Large intestine (tissue), 3 donors: ENCODE measurements at regions not wholly inside any gene's neighbourhood (a gene's known extent, or its start where the extent isn't known, plus 50 kb on each side); places are given as distances from the start of the nearest gene placed in this dataset.

ENCODE experiments used
- DNase-seq, 2 donors: peaks; one replicate each; pipeline versions ENCODE4 v3.0.0 to v3.0.0-alpha.2; 2013
- H3K27ac ChIP-seq: one replicate; pipeline ENCODE4 v1.5.1; 2013; ENCODE audit warnings: low read length
- H3K27me3 ChIP-seq: 2 replicates; pipeline ENCODE4 v1.6.1; 2013; ENCODE audit warnings: low read length; ENCODE audit not compliant: control insufficient read depth, insufficient read depth
- H3K36me3 ChIP-seq: 2 replicates; pipeline ENCODE4 v1.6.1; 2013; ENCODE audit warnings: low read length; ENCODE audit not compliant: control insufficient read depth, insufficient read depth
- H3K4me1 ChIP-seq: one replicate; pipeline ENCODE4 v1.6.1; 2013; ENCODE audit warnings: low read length; ENCODE audit not compliant: control insufficient read depth, insufficient read depth
- H3K4me3 ChIP-seq: one replicate; pipeline ENCODE4 v1.5.1; 2013; ENCODE audit warnings: low read length
- H3K9me3 ChIP-seq: one replicate; pipeline ENCODE4 v1.6.1; 2013; ENCODE audit warnings: mild to moderate bottlenecking, low read depth, low read length, moderate library complexity; ENCODE audit not compliant: control insufficient read depth
- WGBS: methylation state at CpG from one replicate; pipeline ENCODE4 v1.1.5; 2013; ENCODE audit warnings: low lambda C conversion rate; ENCODE audit not compliant: insufficient coverage; 5-methylcytosine and 5-hydroxymethylcytosine counted together

DNA sequence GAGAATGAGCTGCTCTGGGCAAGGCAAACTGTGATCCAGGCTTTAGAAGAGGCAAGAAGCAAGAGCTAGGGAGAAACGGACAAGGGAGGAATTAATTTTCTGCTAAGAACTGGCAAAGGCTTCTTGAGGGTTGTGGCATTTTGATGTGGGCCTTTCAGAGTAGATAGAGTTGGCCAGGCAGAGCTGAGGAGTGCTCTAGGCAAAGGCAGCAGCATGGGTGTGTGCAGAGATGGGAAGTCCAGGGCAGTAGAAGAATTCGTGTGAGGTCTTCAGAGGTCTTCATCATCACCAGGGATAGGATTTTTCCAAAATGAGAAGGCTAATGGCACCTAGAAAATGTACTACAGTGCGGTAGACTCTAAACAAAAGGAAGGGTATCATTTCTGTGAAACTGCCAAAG, 237.8 kb downstream of the LTN1 start:
- H3K27ac ChIP-seq, result peak overlapping the region; percentile 36
- no peaks in the 10 kb centered on the region for H3K9me3 ChIP-seq
- H3K4me1 ChIP-seq, result no peaks in the 10 kb centered on the region
- WGBS, result no CpG with 5 or more reads among the region's 3 CpGs
- H3K4me3 ChIP-seq, result no peak overlapping the region
- H3K36me3 ChIP-seq, result no peaks in the 10 kb centered on the region
- H3K27me3 ChIP-seq, result no peaks in the 10 kb centered on the region
- no peak for DNase-seq

- Histone ChIP-seq H3K27ac (no peak overlapping the region), H3K4me1 (no peaks in the 10 kb centered on the region), H3K9me3 (no peaks in the 10 kb centered on the region), H3K36me3 (no peaks in the 10 kb centered on the region), H3K4me3 (no peak overlapping the region), H3K27me3 (no peaks in the 10 kb centered on the region)
- 40% methylated on average over 2 of the region's 9 CpGs for WGBS
- DNase-seq, result peak in 1 of 2 donors; percentile 19
These were observed 238.5 kb downstream of the LTN1 start for GRCh38 chr21:28754127-28754611.

GRCh38 chr21:28752131-28752530, 240.5 kb downstream of the LTN1 start:
- Histone ChIP-seq H3K36me3 (no peaks in the 10 kb centered on the region), H3K4me3 (no peak overlapping the region), H3K27me3 (no peaks in the 10 kb centered on the region), H3K4me1 (no peaks in the 10 kb centered on the region), H3K9me3 (no peaks in the 10 kb centered on the region), H3K27ac (no peak overlapping the region)
- WGBS, result 83% methylated on average over 2 of the region's 2 CpGs
- no peak for DNase-seq

DNA sequence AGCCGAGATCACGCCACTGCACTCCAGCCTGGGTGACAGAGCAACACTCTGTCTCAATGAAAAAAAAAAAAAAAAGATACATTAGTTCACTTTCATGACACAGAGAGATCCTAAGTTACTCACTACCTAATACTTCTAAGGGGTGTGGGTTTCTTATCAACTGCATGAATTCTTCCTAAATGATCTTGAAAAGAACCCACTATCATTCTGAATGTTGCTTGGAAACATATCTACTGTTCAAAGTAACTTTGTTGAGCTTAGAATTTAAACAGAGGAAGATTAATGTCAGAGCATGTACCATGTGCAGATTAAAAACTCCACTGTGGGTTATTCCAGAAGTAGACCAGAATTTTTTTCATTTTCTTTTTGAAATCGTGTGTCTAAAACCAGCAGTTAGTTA, 241.5 kb downstream of the LTN1 start:
- Histone ChIP-seq H3K4me1 (no peaks in the 10 kb centered on the region), H3K36me3 (no peaks in the 10 kb centered on the region), H3K27me3 (no peaks in the 10 kb centered on the region), H3K9me3 (no peaks in the 10 kb centered on the region), H3K4me3 (no peak overlapping the region), H3K27ac (no peak overlapping the region)
- DNase-seq, result no peak
- WGBS, result no CpG with 5 or more reads among the region's 3 CpGs

DNA sequence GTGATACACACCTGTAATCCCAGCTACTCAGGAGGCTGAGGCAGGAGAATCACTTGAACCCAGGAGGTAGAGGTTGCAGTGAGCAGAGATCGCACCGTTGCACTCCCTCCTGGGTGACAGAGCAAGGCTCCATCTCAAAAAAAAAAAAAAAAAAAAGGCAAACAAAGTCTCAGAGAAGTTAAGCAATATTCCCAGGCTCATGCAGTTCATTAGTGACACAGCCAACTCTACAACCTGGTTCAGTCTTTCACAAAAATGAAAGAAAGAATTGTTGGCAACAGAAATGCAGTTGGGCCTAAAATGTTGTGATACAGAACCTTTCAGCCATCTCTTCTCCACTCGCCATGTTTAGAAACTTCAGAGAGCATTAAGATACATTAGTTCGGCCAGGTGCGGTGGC, 242.1 kb downstream of the LTN1 start:
- no peak for DNase-seq
- Histone ChIP-seq H3K9me3 (no peaks in the 10 kb centered on the region), H3K36me3 (no peaks in the 10 kb centered on the region), H3K27me3 (no peaks in the 10 kb centered on the region), H3K4me3 (no peak overlapping the region), H3K4me1 (no peaks in the 10 kb centered on the region), H3K27ac (no peak overlapping the region)
- no CpG with 5 or more reads among the region's 5 CpGs for WGBS

GRCh38 chr21:28749536-28749935, 243.1 kb downstream of the LTN1 start:
- no peak for DNase-seq
- no peak overlapping the region for H3K4me3 ChIP-seq
- H3K4me1 ChIP-seq, result no peaks in the 10 kb centered on the region
- H3K27ac ChIP-seq, result no peak overlapping the region
- 100% methylated on average over 1 of the region's 3 CpGs for WGBS
- H3K27me3 ChIP-seq, result no peaks in the 10 kb centered on the region
- H3K9me3 ChIP-seq, result no peaks in the 10 kb centered on the region
- H3K36me3 ChIP-seq, result no peaks in the 10 kb centered on the region

- Histone ChIP-seq H3K36me3 (no peaks in the 10 kb centered on the region), H3K4me1 (no peaks in the 10 kb centered on the region), H3K4me3 (no peak overlapping the region), H3K27me3 (no peaks in the 10 kb centered on the region), H3K27ac (no peak overlapping the region), H3K9me3 (no peaks in the 10 kb centered on the region)
- WGBS, result no CpG with 5 or more reads among the region's 1 CpG
- no peak for DNase-seq
These were observed 245.2 kb downstream of the LTN1 start for GRCh38 chr21:28747464-28747863.

GRCh38 chr21:28746166-28746565, 246.5 kb downstream of the LTN1 start:
- Histone ChIP-seq H3K9me3 (no peaks in the 10 kb centered on the region), H3K36me3 (no peaks in the 10 kb centered on the region), H3K27me3 (no peaks in the 10 kb centered on the region), H3K4me3 (no peak overlapping the region), H3K4me1 (no peaks in the 10 kb centered on the region), H3K27ac (no peak overlapping the region)
- WGBS, result 85% methylated on average over 3 of the region's 4 CpGs
- no peak for DNase-seq

GRCh38 chr21:28745131-28746016, 247.3 kb downstream of the LTN1 start:
- DNase-seq, result peak; percentile 72 to 83
- Histone ChIP-seq H3K36me3 (no peaks in the 10 kb centered on the region), H3K27ac (peak overlapping the region; percentile 17), H3K4me3 (peak overlapping the region; percentile 51), H3K4me1 (no peaks in the 10 kb centered on the region), H3K9me3 (no peaks in the 10 kb centered on the region), H3K27me3 (no peaks in the 10 kb centered on the region)
- 20% methylated on average over 2 of the region's 16 CpGs for WGBS

DNA sequence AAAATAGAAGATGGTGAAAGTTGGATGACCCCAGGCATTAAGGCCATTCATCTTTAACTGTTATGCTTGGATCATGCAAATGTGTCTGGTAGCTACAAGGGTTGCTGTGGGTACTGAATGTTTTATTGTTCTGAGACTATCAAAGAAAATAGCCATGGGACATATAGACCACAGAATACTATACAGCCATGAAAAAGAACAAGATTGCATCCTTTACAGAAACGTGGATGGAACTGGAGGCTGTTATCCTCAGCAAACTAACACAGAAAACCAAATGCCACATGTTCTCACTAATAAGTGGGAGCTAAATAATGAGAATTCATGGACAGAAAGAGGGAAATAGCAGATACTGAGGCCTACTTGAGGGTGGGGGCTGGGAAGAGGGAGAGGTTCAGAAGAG, 249.0 kb downstream of the LTN1 start:
- Histone ChIP-seq H3K4me3 (no peak overlapping the region), H3K27me3 (no peaks in the 10 kb centered on the region), H3K27ac (no peak overlapping the region), H3K36me3 (no peaks in the 10 kb centered on the region), H3K9me3 (no peaks in the 10 kb centered on the region), H3K4me1 (no peaks in the 10 kb centered on the region)
- DNase-seq, result no peak
- 100% methylated on average over 1 of the region's 1 CpG for WGBS

- no peaks in the 10 kb centered on the region for H3K9me3 ChIP-seq
- H3K4me3 ChIP-seq, result no peak overlapping the region
- peaks cover 3% of the 10 kb centered on the region for H3K4me1 ChIP-seq
- 66% methylated on average over 2 of the region's 3 CpGs for WGBS
- DNase-seq, result no peak
- H3K36me3 ChIP-seq, result no peaks in the 10 kb centered on the region
- no peak overlapping the region for H3K27ac ChIP-seq
- H3K27me3 ChIP-seq, result no peaks in the 10 kb centered on the region
These were observed 250.2 kb downstream of the LTN1 start for GRCh38 chr21:28742527-28742926.
